Left kidney (tissue), 1 donor: ENCODE measurements at regions not wholly inside any gene's neighbourhood (a gene's known extent, or its start where the extent isn't known, plus 50 kb on each side); places are given as distances from the start of the nearest gene placed in this dataset.
A peak's percentile ranks its signal among the peaks of the same experiment; 100 is the strongest.
"Not testable (repeated sequence)": the region's sequence is repeated elsewhere in the genome, so short reads cannot be mapped to it uniquely, and the experiment has no call there.

ENCODE experiments used
- DNase-seq: peaks from one replicate; pipeline ENCODE4 v3.0.0-alpha.2; 2013

DNA sequence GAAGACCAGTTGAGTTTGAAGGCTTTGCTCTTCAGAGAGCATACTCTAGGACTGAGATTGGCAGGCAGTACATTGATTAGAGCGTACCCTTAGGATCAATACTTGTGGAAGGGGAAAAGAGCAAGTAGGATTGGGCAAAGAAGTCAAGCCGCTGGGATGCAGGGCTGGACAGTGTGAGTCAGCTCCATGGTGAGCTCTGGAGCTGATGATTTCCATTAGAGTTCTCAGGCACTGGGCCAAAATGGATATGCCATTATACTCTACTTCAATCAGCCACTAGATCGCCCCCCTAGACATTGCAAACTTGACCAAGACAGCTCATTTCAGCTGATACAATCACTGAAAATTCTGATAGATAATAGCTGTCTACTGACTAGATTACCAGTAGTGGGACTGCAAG, 432.7 kb upstream of the ALCAM start:
- no peak for DNase-seq

GRCh38 chr3:104935613-104936012, 431.1 kb upstream of the ALCAM start:
- no peak for DNase-seq

GRCh38 chr3:104939196-104939595, 427.5 kb upstream of the ALCAM start:
- no peak for DNase-seq

DNA sequence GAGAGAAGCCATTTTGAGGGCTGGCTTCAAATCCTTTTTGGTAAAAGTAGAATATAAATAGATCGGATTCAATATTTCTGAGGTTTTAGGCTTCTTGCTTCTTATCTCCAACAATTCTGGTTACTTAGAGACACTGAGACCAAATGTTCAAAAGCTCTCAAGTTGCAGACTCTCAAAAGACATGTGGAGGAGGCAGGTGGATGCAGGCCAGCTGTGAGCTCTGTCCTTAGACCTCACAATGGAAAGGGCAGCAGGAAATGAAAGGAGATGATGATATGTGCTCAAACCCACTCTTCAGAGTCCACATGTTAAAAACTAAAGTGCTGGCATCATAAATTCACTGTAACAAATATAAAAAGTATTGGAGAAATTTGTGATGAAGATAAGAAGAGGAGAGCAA, 424.9 kb upstream of the ALCAM start:
- no peak for DNase-seq

DNA sequence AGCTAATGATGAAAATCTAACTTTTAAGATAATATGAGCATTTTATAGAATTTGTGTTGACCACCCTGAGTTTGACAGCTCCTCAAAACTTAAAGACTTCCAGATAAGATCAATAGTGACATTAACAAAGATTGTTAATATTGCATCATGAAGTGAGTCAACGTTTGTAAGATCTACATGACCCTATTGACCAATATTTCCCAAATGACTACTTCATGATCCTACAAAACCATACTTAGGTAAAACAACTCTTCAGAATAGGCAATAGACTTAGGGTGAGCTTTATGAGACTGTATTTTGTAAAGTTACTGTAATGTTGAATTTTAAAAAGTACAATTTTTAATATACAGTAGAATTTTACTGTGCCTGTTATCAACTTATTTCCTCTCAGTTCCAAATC, 422.7 kb upstream of the ALCAM start:
- no peak for DNase-seq

DNA sequence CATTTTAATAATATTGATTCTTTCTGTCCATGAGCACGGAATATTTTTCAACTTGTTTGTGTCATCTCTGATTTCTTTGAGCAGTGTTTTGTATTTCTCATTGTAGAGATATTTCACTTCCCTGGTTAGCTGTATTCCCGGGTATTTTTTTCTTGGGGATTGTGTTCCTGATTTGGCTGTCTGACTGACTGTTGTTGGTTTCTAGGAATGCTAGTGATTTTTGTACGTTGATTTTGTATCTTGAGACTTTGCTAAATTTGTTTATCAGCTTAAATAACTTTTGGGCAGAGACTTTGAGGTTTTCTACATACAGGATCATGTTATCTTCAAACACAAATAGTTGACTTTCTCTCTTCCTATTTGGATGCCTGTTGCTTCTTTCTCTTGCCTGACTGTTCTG, 418.8 kb upstream of the ALCAM start:
- DNase-seq, result no peak

GRCh38 chr3:104949810-104950209, 416.9 kb upstream of the ALCAM start:
- not testable (repeated sequence) for DNase-seq

GRCh38 chr3:104951426-104951825, 415.3 kb upstream of the ALCAM start:
- DNase-seq, result no peak

- DNase-seq, result no peak
Observed at GRCh38 chr3:104952146-104952972, 414.4 kb upstream of the ALCAM start.

DNA sequence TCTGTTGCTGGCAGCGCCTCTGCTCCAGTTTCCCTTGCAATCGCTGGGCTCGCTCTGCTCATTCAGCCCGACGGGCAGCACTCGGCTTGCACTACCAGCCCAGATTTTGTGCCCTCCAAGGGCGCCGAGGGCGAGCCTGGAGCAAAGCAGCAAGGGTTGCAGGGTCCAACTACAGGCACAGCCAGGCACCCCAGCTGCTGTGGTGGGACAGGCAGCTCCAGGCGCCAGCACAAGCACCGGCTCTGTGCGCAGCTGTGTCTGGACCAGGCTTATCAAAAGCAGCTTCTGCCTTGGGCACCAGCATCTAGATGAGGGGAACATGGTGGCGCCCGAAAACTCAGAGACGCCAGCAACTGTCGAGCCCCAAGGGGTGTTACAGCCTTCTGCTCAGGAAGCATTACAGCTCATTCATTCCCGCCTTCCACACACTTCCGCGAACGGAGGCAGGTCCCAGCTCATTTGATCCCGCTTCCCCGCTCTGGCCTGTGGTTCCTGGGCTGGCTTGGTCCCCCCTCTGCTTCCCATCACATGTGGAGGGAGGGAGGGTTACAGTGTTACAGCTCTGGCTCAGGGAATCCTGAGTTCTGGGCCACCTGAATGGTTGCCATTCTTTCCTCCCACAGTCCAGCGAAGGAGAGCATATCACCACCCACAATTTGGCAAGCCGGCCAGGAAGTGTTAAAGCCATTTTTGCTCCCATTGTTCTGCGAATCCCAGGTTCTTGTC, 409.9 kb upstream of the ALCAM start:
- no peak for DNase-seq

DNA sequence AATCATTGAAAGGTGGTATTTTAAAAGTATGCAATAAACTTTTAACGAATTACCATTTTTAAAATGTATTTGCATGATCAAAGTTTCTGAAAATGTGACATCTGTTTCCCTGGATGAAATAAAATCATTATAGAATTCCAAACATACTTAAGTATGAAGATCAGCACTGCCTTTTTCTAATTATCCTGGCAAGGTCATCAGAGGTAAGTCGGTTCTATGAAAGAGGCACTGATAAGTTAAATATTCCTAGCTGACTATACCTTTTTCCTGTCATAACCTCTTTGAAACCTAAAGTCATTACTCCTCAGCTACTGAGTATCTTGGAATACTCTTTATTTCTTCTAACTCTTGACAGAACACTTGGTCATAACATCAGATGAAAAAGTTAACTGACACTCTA, 406.1 kb upstream of the ALCAM start:
- DNase-seq, result no peak

DNA sequence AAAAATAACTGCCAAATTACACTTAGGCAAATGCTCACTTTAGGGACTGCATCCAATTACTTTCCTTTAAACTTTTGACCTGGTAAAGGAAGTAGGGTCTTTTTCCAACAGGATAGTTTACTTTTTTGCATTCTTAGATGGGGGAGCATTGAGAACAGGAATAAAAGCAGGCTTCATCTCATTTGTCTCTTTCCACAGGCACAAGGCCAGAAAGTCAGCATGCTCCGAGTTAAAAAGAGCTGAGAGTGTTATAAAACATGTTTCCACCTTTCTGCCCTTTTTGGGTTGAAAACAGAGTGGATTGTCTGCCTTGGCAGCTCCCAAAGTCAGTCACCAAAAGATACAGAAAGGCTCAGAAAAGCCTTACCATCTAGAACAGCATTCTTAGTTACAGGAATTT, 404.9 kb upstream of the ALCAM start:
- peak; percentile 3 for DNase-seq

GRCh38 chr3:104974316-104974715, 392.4 kb upstream of the ALCAM start:
- no peak for DNase-seq

DNA sequence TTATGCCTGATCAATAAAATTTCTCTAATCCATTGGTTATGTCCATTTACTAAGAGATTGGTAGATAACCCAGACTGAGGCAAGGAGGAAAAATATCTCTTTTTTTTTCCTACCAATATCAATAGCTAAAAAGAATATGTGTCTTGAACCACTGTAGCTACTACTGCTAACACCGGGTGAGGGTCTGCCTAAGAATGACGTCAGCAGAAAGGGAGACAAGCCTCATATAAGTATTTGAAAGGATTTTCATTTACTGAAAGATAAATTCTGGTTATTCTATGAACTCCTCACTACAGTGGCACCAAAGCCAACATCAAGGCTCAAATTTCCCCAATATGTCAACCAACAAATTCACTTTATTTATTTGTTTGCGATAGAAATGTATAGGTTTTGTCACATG, 389.0 kb upstream of the ALCAM start:
- DNase-seq, result no peak

DNA sequence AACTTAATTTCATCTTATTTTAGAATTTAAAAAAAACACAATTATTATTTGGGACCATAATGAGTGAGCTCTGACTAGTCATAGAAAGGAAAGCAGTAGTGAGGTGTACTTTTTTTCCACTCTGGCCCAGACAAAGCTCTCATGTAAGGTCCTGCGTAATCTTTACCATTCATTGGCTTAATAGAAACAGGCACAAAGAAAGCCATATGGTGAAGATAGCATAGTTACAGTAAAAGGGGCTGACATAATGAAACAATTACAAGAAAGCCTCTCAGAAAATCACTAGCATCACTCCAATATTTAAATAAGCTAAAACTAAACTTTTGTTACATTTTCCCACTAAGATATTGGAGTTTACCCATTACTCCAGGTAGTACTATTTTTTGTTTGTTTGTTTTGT, 384.6 kb upstream of the ALCAM start:
- DNase-seq, result no peak

GRCh38 chr3:104987859-104988258, 378.9 kb upstream of the ALCAM start:
- DNase-seq, result no peak

- DNase-seq, result no peak
Observed at GRCh38 chr3:104988496-104988895, 378.2 kb upstream of the ALCAM start.

DNA sequence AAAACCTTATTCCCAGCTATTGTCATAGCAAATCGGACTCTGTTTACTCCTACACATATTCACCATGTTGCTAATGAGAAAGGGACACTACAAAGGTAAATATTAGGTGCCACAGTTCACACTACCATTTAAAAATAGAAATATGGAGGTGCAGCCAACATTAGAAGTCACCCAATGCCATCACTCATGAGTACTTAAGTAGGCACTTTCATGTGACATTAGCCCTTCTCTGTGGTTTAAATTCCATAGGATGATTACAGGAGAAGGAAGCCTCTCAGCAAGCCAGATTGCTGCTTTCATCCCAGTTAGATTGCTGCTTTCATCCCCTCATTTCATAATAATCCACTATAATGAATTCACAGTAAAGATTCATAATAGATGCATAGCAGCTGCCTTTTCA, 376.8 kb upstream of the ALCAM start:
- no peak for DNase-seq

DNA sequence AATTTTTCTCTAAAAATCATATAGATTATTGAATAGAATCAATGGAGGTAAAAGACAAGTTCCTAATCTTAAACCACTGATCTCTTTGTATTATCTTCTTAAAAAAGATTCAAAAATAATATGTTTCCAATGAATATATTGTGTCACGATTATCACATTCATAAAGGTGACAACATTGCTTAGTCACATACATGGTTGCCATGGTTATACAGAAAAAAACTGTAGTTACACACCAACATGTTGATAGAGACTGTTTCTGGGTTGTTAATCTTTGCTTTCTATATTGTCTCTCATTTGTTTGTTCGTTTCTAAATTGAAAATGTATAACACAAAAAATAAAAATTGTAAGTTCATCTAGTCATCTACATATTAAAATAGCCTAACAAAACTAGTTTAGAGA, 376.0 kb upstream of the ALCAM start:
- no peak for DNase-seq

DNA sequence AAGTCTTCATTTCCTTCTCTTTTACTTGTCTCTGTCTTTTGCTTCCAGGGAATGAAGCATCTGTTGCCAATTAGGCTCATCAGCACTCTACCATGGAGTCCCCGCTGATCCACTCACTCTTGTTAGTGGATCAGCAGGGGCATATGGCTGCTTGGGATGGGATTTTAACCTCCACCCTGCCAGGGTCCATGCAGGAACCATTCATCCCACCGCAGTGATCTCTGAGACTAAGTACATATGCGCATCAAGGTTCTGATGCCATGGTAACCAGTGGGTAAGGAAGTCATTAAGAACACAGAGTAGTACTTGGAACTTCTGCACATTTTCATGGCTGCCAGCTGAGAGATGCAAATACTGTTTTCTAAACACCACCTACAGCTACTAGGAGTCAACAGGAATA, 374.0 kb upstream of the ALCAM start:
- DNase-seq, result no peak

- DNase-seq, result no peak
Observed at GRCh38 chr3:105006164-105006563, 360.5 kb upstream of the ALCAM start.

- DNase-seq, result no peak
Observed at GRCh38 chr3:105013657-105014056, 353.1 kb upstream of the ALCAM start.

- no peak for DNase-seq
Observed at GRCh38 chr3:105014631-105015030, 352.1 kb upstream of the ALCAM start.

DNA sequence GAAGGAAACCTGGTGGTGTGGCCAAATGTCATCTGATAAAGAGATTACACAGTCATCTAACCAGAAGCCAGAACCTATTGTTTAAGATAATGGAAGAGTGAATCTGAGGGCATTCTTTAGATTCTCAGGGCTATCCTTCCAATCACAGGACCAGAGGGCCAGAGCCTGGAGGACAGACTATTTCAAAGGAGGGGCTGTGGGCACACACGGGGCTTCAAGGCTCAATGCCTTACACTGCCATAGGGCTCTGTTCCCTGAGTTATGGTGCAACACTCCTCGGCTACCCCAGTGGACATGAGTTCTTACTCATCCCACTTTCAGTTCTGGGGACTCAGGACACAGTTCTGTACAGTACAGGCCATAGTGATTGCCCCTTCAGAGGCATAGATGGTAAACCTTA, 343.9 kb upstream of the ALCAM start:
- no peak for DNase-seq
